Heart right ventricle (tissue), 16 donors: ENCODE measurements at regions not wholly inside any gene's neighbourhood (a gene's known extent, or its start where the extent isn't known, plus 50 kb on each side); places are given as distances from the start of the nearest gene placed in this dataset.

Experiments used
- ATAC-seq, 8 donors: fragments of 200-7000 bp; cut with Tn5 transposase; one replicate each; pipeline ENCODE4 v1.9.1; 2020; ENCODE audit warnings: mild to moderate bottlenecking in 8 of 8, moderate library complexity in 8 of 8, moderate number of reproducible peaks in 1 of 8
- DNase-seq, 2 donors: peaks; one replicate each; pipeline ENCODE4 v3.0.0-alpha.2; 2020
- H3K27ac ChIP-seq, 10 donors: fragments of 200-600 bp; sonication (generic) in 2 of 10; one replicate each; pipeline versions ENCODE4 v1.5.0 to v1.8.0; 2020 to 2022; ENCODE audit warnings: mild to moderate bottlenecking in 3 of 10
- H3K27me3 ChIP-seq, 7 donors: fragments of 200-600 bp; one replicate each; pipeline ENCODE4 v1.8.0; 2021 to 2022; ENCODE audit warnings: mild to moderate bottlenecking in 2 of 7
- H3K36me3 ChIP-seq, 9 donors: fragments of 200-600 bp; sonication (generic) in 1 of 9; one replicate each; pipeline versions ENCODE4 v1.5.0 to v1.8.0; 2020 to 2022; ENCODE audit warnings: mild to moderate bottlenecking in 2 of 9
- H3K4me1 ChIP-seq, 9 donors: fragments of 200-600 bp; sonication (generic) in 1 of 9; one replicate each; pipeline versions ENCODE4 v1.5.0 to v1.8.0; 2020 to 2022; ENCODE audit warnings: mild to moderate bottlenecking in 4 of 9
- H3K4me3 ChIP-seq, 10 donors: fragments of 200-600 bp; sonication (generic) in 2 of 10; one replicate each; pipeline versions ENCODE4 v1.5.0 to v1.8.0; 2020 to 2022; ENCODE audit warnings: mild to moderate bottlenecking in 7 of 10, moderate library complexity in 2 of 10
- H3K9me3 ChIP-seq, 11 donors: fragments of 200-600 bp in 10 of 11; sonication (generic) in 2 of 11; one replicate each; pipeline versions ENCODE4 v1.5.0 to v1.8.0; 2013 to 2022; ENCODE audit warnings: mild to moderate bottlenecking in 2 of 11, control low read depth in 1 of 11, moderate library complexity in 1 of 11
- WGBS, 2 donors: extraction: QIAGEN DNeasy Blood & Tissue Kit; methylation state at CpG; one replicate each; pipeline ENCODE4 v1.1.7; 2013; ENCODE audit warnings: inconsistent platforms in 1 of 2; 5-methylcytosine and 5-hydroxymethylcytosine counted together
- intact Hi-C, 10 donors: fragments of 100-400 bp; cut with DNase I; formaldehyde crosslinking; loops; one replicate each; pipeline versions ENCODE4 v1.11.1 to v1.14.2; 2022
- TF ChIP-seq, protein P1 (sequence below), 9 donors: fragments of 200-600 bp; sonication (generic) in 2 of 9; IDR thresholded peaks; one replicate each; pipeline versions ENCODE4 v1.5.0 to v1.8.0; 2021 to 2022; ENCODE audit warnings: antibody characterized with exemption in 9 of 9, mild to moderate bottlenecking in 5 of 9, moderate library complexity in 1 of 9
- donor health status: Arrhythmogenic right ventricular cardiomyopathy.
- donor health status: ischemic (EF 13 %, LVEDD 7.1; RV severe dilation, severe dysfunction).
- donor health status: healthy with polysubstance abuse.
- donor health status: DM: no; HTN: yes; CAD: no.
- donor health status: DM: no; HTN: no; CAD: no.
- donor health status: ischemic (EF 25% LVEDD 6.9; RV normal size, moderate dysfunction).
- donor health status: ischemic (EF 25% LVEDD 5.7; RV mildly dilated, moderate dysfunction).
- donor health status: healthy.
- donor health status: DM: yes; HTN: yes; CAD: no.
- donor health status: Ischemic cardiomyopathy.
- donor health status: ischemic (EF 35%, LVEDD 5.7; RV mildly dilated, moderate dysfunction).
- donor health status: nonischemic (EF 11% LVEDD 7.7; RV severe dilation, severe dysfunction).
- donor health status: DM: yes; HTN: yes; CAD: no.
- donor health status: PGD.
- donor health status: ischemic (EF 29% LVEDD 5.4; RV normal size, mild dysfunction).
- donor health status: nonischemic (EF 23%, LVEDD 6.1; RV moderate dilation, normal function).

DNA sequence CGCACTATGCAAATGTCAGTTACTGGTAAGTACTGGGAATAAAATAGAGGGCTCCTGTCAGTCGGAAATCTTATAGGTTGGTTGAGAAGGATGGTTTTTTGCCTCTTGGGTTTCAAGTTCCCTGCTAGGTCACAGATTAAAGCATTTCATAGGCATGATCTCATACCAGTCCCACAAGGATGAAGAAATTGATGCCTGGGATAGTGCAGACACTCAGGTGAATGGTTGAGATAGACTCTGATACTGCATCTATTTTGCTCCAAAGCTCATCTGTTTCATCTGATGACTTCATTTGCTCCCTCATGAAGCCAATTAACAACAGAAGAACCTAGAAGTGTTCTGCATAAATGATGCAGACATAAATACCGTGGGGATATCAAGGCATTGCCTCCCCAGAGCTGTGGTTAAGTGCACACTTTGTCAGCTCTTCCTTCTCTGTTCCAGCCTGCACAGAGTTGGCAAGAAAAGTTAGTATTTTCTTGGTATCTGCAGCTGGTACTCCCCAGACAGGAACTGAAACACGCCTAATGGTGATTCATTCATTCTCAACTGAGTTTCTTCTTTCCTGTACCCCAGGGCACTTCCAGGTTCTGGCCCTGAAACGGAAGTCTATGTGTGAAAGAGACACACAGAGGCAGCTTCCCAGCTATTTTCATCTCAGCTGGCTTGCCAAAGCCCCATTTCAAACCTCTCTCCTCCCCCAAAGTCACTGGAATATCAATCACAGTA, 418.3 kb upstream of the SALL1 start:
- peak in 2 of 8 donors; percentile 56 to 58 for ATAC-seq
- intact Hi-C loops, result no loop called here
- H3K4me3 ChIP-seq, result no peak overlapping the region
- peaks cover 0 to 5% (median 0%) of the 10 kb centered on the region in 11 donors for H3K9me3 ChIP-seq
- H3K27me3 ChIP-seq, result peaks cover 0 to 4% (median 0%) of the 10 kb centered on the region in 7 donors
- no peaks in the 10 kb centered on the region for H3K36me3 ChIP-seq
- H3K27ac ChIP-seq, result no peak overlapping the region
- 54 to 61% methylated on average over 5 of the region's 5 CpGs for WGBS, 2 donors
- TF ChIP-seq, protein P1, sequence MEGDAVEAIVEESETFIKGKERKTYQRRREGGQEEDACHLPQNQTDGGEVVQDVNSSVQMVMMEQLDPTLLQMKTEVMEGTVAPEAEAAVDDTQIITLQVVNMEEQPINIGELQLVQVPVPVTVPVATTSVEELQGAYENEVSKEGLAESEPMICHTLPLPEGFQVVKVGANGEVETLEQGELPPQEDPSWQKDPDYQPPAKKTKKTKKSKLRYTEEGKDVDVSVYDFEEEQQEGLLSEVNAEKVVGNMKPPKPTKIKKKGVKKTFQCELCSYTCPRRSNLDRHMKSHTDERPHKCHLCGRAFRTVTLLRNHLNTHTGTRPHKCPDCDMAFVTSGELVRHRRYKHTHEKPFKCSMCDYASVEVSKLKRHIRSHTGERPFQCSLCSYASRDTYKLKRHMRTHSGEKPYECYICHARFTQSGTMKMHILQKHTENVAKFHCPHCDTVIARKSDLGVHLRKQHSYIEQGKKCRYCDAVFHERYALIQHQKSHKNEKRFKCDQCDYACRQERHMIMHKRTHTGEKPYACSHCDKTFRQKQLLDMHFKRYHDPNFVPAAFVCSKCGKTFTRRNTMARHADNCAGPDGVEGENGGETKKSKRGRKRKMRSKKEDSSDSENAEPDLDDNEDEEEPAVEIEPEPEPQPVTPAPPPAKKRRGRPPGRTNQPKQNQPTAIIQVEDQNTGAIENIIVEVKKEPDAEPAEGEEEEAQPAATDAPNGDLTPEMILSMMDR (IDR thresholded peaks at IDR 0.05), result no peak
- no peak for DNase-seq
- H3K4me1 ChIP-seq, result no peaks in the 10 kb centered on the region

DNA sequence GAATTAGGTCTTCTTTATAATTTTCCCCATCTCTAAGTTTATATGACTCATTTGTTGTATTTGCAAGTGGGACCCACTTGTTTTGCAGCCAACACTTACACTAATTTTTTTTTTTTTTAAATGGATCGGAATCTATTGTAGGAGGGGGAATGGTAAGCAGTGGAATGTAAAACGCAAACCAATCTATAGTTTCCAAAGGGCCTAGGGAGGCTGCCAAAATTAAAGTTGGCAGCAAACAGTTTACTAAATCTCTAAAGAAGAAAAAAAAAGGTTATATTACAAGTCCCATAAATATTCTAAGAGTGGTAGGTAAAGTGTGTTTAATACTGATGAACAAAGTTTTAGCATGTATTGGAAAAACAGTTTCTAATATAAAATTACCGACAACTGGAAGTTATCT, 416.8 kb upstream of the SALL1 start:
- 81 to 84% methylated on average over 3 of the region's 3 CpGs for WGBS, 2 donors

GRCh38 chr16:51565184-51565583, 414.1 kb upstream of the SALL1 start:
- TF ChIP-seq, protein P1 (IDR thresholded peaks at IDR 0.05), result no peak
- peaks cover 0 to 9% (median 0%) of the 10 kb centered on the region in 11 donors for H3K9me3 ChIP-seq
- H3K27me3 ChIP-seq, result no peaks in the 10 kb centered on the region
- no peak overlapping the region for H3K4me3 ChIP-seq
- no peak overlapping the region for H3K27ac ChIP-seq
- ATAC-seq, result no peak
- no peaks in the 10 kb centered on the region for H3K4me1 ChIP-seq
- 80 to 86% methylated on average over 4 of the region's 4 CpGs for WGBS, 2 donors
- H3K36me3 ChIP-seq, result no peaks in the 10 kb centered on the region
- intact Hi-C loops, result no loop called here
- no peak for DNase-seq

More for the DNA sequence above, 416.8 kb upstream of the SALL1 start:
- Histone ChIP-seq H3K9me3 (peaks cover 0 to 9% (median 0%) of the 10 kb centered on the region in 11 donors), H3K4me3 (no peak overlapping the region), H3K27me3 (no peaks in the 10 kb centered on the region), H3K4me1 (no peaks in the 10 kb centered on the region), H3K27ac (no peak overlapping the region), H3K36me3 (no peaks in the 10 kb centered on the region)
- TF ChIP-seq, protein P1 (IDR thresholded peaks at IDR 0.05), result no peak
- ATAC-seq (no peak), DNase-seq (no peak)
- intact Hi-C loops, result no loop called here

- Histone ChIP-seq H3K36me3 (no peaks in the 10 kb centered on the region), H3K4me3 (no peak overlapping the region), H3K27ac (no peak overlapping the region), H3K27me3 (no peaks in the 10 kb centered on the region), H3K4me1 (no peaks in the 10 kb centered on the region), H3K9me3 (peaks cover 0 to 9% (median 0%) of the 10 kb centered on the region in 11 donors)
- no peak for DNase-seq
- TF ChIP-seq, protein P1 (IDR thresholded peaks at IDR 0.05), result no peak
- no peak for ATAC-seq
- WGBS, 2 donors, result 69 to 74% methylated on average over 4 of the region's 4 CpGs
- intact Hi-C loops, result no loop called here
Measured at GRCh38 chr16:51562891-51563290, 411.8 kb upstream of the SALL1 start.
